K562 (cell line): ENCODE measurements at regions not wholly inside any gene's neighbourhood (a gene's known extent, or its start where the extent isn't known, plus 50 kb on each side); places are given as distances from the start of the nearest gene placed in this dataset.

Experiments
- ATAC-seq: fragments of 200-7000 bp; cut with Tn5 transposase; 3 replicates; pipeline ENCODE4 v1.9.1; 2020; ENCODE audit warnings: moderate library complexity
- BruUV-seq: library from RNA; stranded (reverse); fragments of 400-500 nt; replicated peaks from 2 replicates; lab custom pipeline; 2021; lab: Mats Ljungman, UMichigan
- CTCF ChIA-PET: fragments of 300-600 bp; formaldehyde crosslinking; extraction: SDS; loops from one replicate; lab custom pipeline; 2021; ENCODE audit warnings: low intra/inter-chr PET ratio; lab: Yijun Ruan, JAX
- POLR2A ChIA-PET: fragments of 300-600, 350-650 bp; sonication (Branson Sonifier 250); formaldehyde crosslinking; extraction: SDS; loops from one replicate; lab custom pipeline; 2021; ENCODE audit warnings: antibody characterized with exemption, inconsistent platforms; lab: Yijun Ruan, JAX
- DNase-seq, 4 experiments: peaks; one replicate each; pipeline versions ENCODE4 v3.0.0 to v3.0.0-alpha.2; 2011 to 2018; ENCODE audit warnings: low spot score in 3 of 4, mixed read lengths in 3 of 4; ENCODE audit errors: extremely low read depth in 1 of 4
- FAIRE-seq: peaks from 2 replicates; lab custom pipeline; 2011; peaks lifted over from hg19 to GRCh38; lab: Jason Lieb, UNC
- H2AFZ ChIP-seq: 2 replicates; pipeline ENCODE4 v1.6.0; 2011; ENCODE audit warnings: low read depth, low read length, control low read depth, inconsistent platforms
- H3K27ac ChIP-seq: fragments of 200-600 bp; 3 replicates; pipeline ENCODE4 v1.8.0; 2011; ENCODE audit warnings: low read depth, mild to moderate bottlenecking, control low read depth, inconsistent platforms, low read length, moderate library complexity, mixed read lengths; ENCODE audit errors: extremely low read depth
- H3K27me3 ChIP-seq, 2 experiments: fragments of 300-600 bp in 1 of 2; 2 replicates in 1 of 2; 3 replicates in 1 of 2; pipeline versions ENCODE4 v1.6.0 to v1.8.0; 2011; ENCODE audit warnings: inconsistent platforms in 2 of 2, low read length in 2 of 2, mild to moderate bottlenecking in 1 of 2, mixed read lengths in 1 of 2, moderate library complexity in 1 of 2; ENCODE audit not compliant: control insufficient read depth in 2 of 2, insufficient read depth in 2 of 2
- H3K36me3 ChIP-seq: fragments of 300-600 bp; 3 replicates; pipeline ENCODE4 v1.8.0; 2011; ENCODE audit warnings: mild to moderate bottlenecking, low read length, inconsistent platforms; ENCODE audit not compliant: control insufficient read depth, insufficient read depth
- H3K4me1 ChIP-seq, 2 experiments: fragments of 200-600 bp in 1 of 2; replicated peaks in 1 of 2; 2 replicates in 1 of 2; 3 replicates in 1 of 2; pipeline versions ENCODE4 v1.5.1 to v1.8.0; 2011; ENCODE audit warnings: inconsistent platforms in 2 of 2, low read length in 2 of 2, mild to moderate bottlenecking in 1 of 2, mixed read lengths in 1 of 2, moderate library complexity in 1 of 2; ENCODE audit not compliant: control insufficient read depth in 2 of 2, insufficient read depth in 2 of 2
- H3K4me2 ChIP-seq: 2 replicates; pipeline ENCODE4 v1.6.1; 2011; ENCODE audit warnings: low read length, control low read depth, inconsistent platforms, mixed read lengths; ENCODE audit not compliant: insufficient read depth
- H3K4me3 ChIP-seq: fragments of 200-600 bp; sonication (generic), shearing (Covaris generic); 2 replicates; pipeline ENCODE4 v1.5.1; 2016; ENCODE audit warnings: control low read depth, inconsistent platforms
- H3K79me2 ChIP-seq: fragments of 200-600 bp; 3 replicates; pipeline ENCODE4 v1.8.0; 2011; ENCODE audit warnings: low read length, inconsistent platforms; ENCODE audit not compliant: control insufficient read depth, insufficient read depth
- H3K9ac ChIP-seq, 2 experiments: 2 replicates each; pipeline versions ENCODE4 v1.6.0 to v1.6.1; 2011; ENCODE audit warnings: low read depth in 2 of 2, low read length in 2 of 2, control low read depth in 1 of 2, inconsistent platforms in 1 of 2, mild to moderate bottlenecking in 1 of 2, mixed read lengths in 1 of 2; ENCODE audit not compliant: insufficient read depth in 1 of 2
- H3K9me1 ChIP-seq: one replicate; pipeline ENCODE4 v1.6.0; 2011; ENCODE audit warnings: inconsistent platforms, mild to moderate bottlenecking, low read length, moderate library complexity; ENCODE audit not compliant: control insufficient read depth, insufficient read depth
- H3K9me3 ChIP-seq: replicated peaks from 2 replicates; pipeline ENCODE4 v1.5.1; 2011; ENCODE audit warnings: low read depth, low read length, inconsistent platforms; ENCODE audit not compliant: control insufficient read depth, insufficient read depth
- H4K20me1 ChIP-seq: replicated peaks from 2 replicates; pipeline ENCODE4 v1.6.1; 2011; ENCODE audit warnings: low read length, inconsistent platforms, mixed read lengths; ENCODE audit not compliant: control insufficient read depth, insufficient read depth
- BRF1 ChIP-seq: IDR thresholded peaks from 3 replicates; pipeline ENCODE4 v1.6.1; 2011; ENCODE audit warnings: borderline replicate concordance, mild to moderate bottlenecking; ENCODE audit not compliant: insufficient read length; ENCODE audit errors: extremely low read depth
- CBFB ChIP-seq: sonication (generic); formaldehyde crosslinking; IDR thresholded peaks from 2 replicates; pipeline ENCODE4 v1.4.0; 2020; ENCODE audit warnings: mild to moderate bottlenecking, missing genetic modification reagents
- CEBPG ChIP-seq, 3 experiments: fragments of 200-800 bp in 1 of 3; sonication (Bioruptor generic) in 1 of 3; sonication (generic) in 1 of 3; formaldehyde crosslinking in 1 of 3; IDR thresholded peaks in 2 of 3; conservative IDR thresholded peaks in 1 of 3; 2 replicates each; pipeline versions ENCODE4 v1.6.1 to v1.8.0; 2016 to 2022; ENCODE audit warnings: missing compliant biosample characterization in 2 of 3, missing genetic modification characterization in 2 of 3, mild to moderate bottlenecking in 1 of 3, missing genetic modification reagents in 1 of 3
- CHAMP1 ChIP-seq: fragments of 450-650 bp; IDR thresholded peaks from 2 replicates; pipeline ENCODE4 v1.6.1; 2016; ENCODE audit warnings: mild to moderate bottlenecking
- EP400 ChIP-seq: fragments of 450-650 bp; IDR thresholded peaks from 2 replicates; pipeline ENCODE4 v1.6.1; 2017; ENCODE audit warnings: antibody characterized with exemption, mild to moderate bottlenecking, moderate library complexity
- EWSR1 ChIP-seq: fragments of 450-650 bp; IDR thresholded peaks from 2 replicates; pipeline ENCODE4 v1.6.1; 2018; ENCODE audit warnings: borderline replicate concordance, mild to moderate bottlenecking, low read depth, moderate library complexity; ENCODE audit not compliant: partially characterized antibody
- MCM5 ChIP-seq: fragments of 450-650 bp; IDR thresholded peaks from 2 replicates; pipeline ENCODE4 v1.6.1; 2016; ENCODE audit warnings: low read depth
- NCOR1 ChIP-seq: fragments of 450-650 bp; IDR thresholded peaks from 2 replicates; pipeline ENCODE4 v1.6.1; 2016; ENCODE audit warnings: mild to moderate bottlenecking, moderate library complexity
- PCBP1 ChIP-seq: fragments of 200-400 bp; formaldehyde crosslinking; IDR thresholded peaks from 2 replicates; pipeline ENCODE4 v1.6.1; 2018; ENCODE audit warnings: mild to moderate bottlenecking, low read depth, low read length; ENCODE audit not compliant: poor library complexity, severe bottlenecking
- PPARD ChIP-seq: fragments of 250-450 bp; sonication (Bioruptor Pico); IDR thresholded peaks from 2 replicates; pipeline ENCODE4 v1.8.0; 2022; ENCODE audit warnings: inconsistent platforms, mild to moderate bottlenecking, moderate library complexity
- RAD51 ChIP-seq: fragments of 450-650 bp; IDR thresholded peaks from 2 replicates; pipeline ENCODE4 v1.7.1; 2016; ENCODE audit warnings: low read depth, mild to moderate bottlenecking, borderline replicate concordance
- RBM39 ChIP-seq: fragments of 200-400 bp; formaldehyde crosslinking; optimal IDR thresholded peaks from 2 replicates; pipeline ENCODE3; 2018; ENCODE audit warnings: low read depth, low read length
- SIN3B ChIP-seq: fragments of 450-650 bp; IDR thresholded peaks from 2 replicates; pipeline ENCODE4 v1.6.1; 2017; ENCODE audit warnings: low read depth, mild to moderate bottlenecking, moderate library complexity
- SMARCA4 ChIP-seq: fragments of 450-650 bp; IDR thresholded peaks from 2 replicates; pipeline ENCODE4 v1.6.1; 2016
- SRSF3 ChIP-seq: fragments of 200-400 bp; formaldehyde crosslinking; IDR thresholded peaks from 2 replicates; pipeline ENCODE4 v1.6.1; 2016; ENCODE audit warnings: mild to moderate bottlenecking, low read length, moderate library complexity; ENCODE audit not compliant: insufficient read depth
- TAL1 ChIP-seq: fragments of 450-650 bp; IDR thresholded peaks from 2 replicates; pipeline ENCODE4 v1.6.1; 2016; ENCODE audit warnings: mild to moderate bottlenecking
- ZNF408 ChIP-seq: fragments of 250-450 bp; sonication (Bioruptor Pico); IDR thresholded peaks from 2 replicates; pipeline ENCODE4 v1.4.0; 2020; ENCODE audit warnings: low read depth, mild to moderate bottlenecking, moderate library complexity
- in situ Hi-C: fragments of 300-500 bp; cut with MboI; formaldehyde crosslinking; loops from 4 replicates; pipeline ENCODE4 v1.15.0; 2018; ENCODE audit warnings: inconsistent platforms, mixed read lengths
- intact Hi-C: fragments of 100-400 bp; cut with micrococcal nuclease; formaldehyde crosslinking; loops from 2 replicates; pipeline ENCODE4 v1.14.2; 2022
- TF ChIP-seq, protein P1 (sequence below), 2 experiments: IDR thresholded peaks; 2 replicates each; pipeline ENCODE4 v1.6.1; 2011; ENCODE audit warnings: borderline replicate concordance in 1 of 2, control low read depth in 1 of 2, low read depth in 1 of 2, low read length in 1 of 2, mild to moderate bottlenecking in 1 of 2, mixed read lengths in 1 of 2, moderate library complexity in 1 of 2; ENCODE audit not compliant: insufficient read depth in 1 of 2, insufficient read length in 1 of 2, poor library complexity in 1 of 2, severe bottlenecking in 1 of 2; ENCODE audit errors: extremely low read depth in 1 of 2
- TF ChIP-seq, protein P2 (sequence below), 2 experiments: fragments of 450-650 bp in 1 of 2; sonication (generic) in 1 of 2; formaldehyde crosslinking in 1 of 2; IDR thresholded peaks in 1 of 2; conservative IDR thresholded peaks in 1 of 2; 2 replicates each; pipeline versions ENCODE4 v1.6.1 to v1.8.1; 2016 to 2023; ENCODE audit warnings: mild to moderate bottlenecking in 2 of 2, moderate library complexity in 2 of 2, inconsistent platforms in 1 of 2, missing genetic modification reagents in 1 of 2

GRCh38 chr10:62580396-62580795, 206.2 kb downstream of the ZNF365 start:
- no peak overlapping the region for H3K9ac ChIP-seq
- H3K27me3 ChIP-seq = peaks cover 0 to 8% of the 10 kb centered on the region in 2 experiments; a peak in 2 of 5 replicates
- H3K9me1 ChIP-seq = no peaks in the 10 kb centered on the region
- no peak overlapping the region for H3K4me2 ChIP-seq
- in situ Hi-C loops = loop anchor here (25.0 kb wide), 1 partner anchor 1157 kb away; no protein-coding TSS in a partner anchor
- H4K20me1 ChIP-seq = no peaks in the 10 kb centered on the region
- DNase-seq (no peak), ATAC-seq (no peak), FAIRE-seq (no peak)
- ChIA-PET CTCF (no interaction called here), POLR2A (interaction anchor here (0.8 to 1.0 kb wide), 2 partner anchors 13 to 337 kb away, joined by 3 to 6 read pairs; no protein-coding TSS in a partner anchor)
- H3K27ac ChIP-seq = no peak overlapping the region
- BruUV-seq = no TSS peak
- no peaks in the 10 kb centered on the region for H3K36me3 ChIP-seq
- H3K79me2 ChIP-seq = no peaks in the 10 kb centered on the region
- intact Hi-C loops = no loop called here
- no peaks in the 10 kb centered on the region for H3K9me3 ChIP-seq
- no peak overlapping the region for H2AFZ ChIP-seq
- no peak overlapping the region for H3K4me3 ChIP-seq
- no peaks in the 10 kb centered on the region for H3K4me1 ChIP-seq
- TF ChIP-seq SIN3B (no peak), CBFB (CRISPR knock-in tag) (no peak), SMARCA4 (no peak), ZNF408 (CRISPR knock-in tag) (no peak), CEBPG (CRISPR knock-in tag; IDR thresholded peaks at IDR 0.05) (no peak), CEBPG (tag; conservative IDR thresholded peaks at IDR 0.05 in 1 of 2, IDR thresholded peaks at IDR 0.05 in 1 of 2) (no peak), NCOR1 (no peak), RBM39 (no peak), BRF1 (no peak), TAL1 (no peak), RAD51 (no peak), CHAMP1 (no peak), EP400 (no peak), EWSR1 (no peak), SRSF3 (no peak), MCM5 (no peak), PPARD (CRISPR knock-in tag) (no peak), PCBP1 (no peak)
- TF ChIP-seq, protein P1, sequence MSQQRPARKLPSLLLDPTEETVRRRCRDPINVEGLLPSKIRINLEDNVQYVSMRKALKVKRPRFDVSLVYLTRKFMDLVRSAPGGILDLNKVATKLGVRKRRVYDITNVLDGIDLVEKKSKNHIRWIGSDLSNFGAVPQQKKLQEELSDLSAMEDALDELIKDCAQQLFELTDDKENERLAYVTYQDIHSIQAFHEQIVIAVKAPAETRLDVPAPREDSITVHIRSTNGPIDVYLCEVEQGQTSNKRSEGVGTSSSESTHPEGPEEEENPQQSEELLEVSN (IDR thresholded peaks at IDR 0.05; ENCODE audit: borderline replicate concordance in 1 of 2, extremely low read depth in 1 of 2, insufficient read depth in 1 of 2, insufficient read length in 1 of 2, low read depth in 1 of 2, low read length in 1 of 2, poor library complexity in 1 of 2, severe bottlenecking in 1 of 2) = no peak
- TF ChIP-seq, protein P2, sequence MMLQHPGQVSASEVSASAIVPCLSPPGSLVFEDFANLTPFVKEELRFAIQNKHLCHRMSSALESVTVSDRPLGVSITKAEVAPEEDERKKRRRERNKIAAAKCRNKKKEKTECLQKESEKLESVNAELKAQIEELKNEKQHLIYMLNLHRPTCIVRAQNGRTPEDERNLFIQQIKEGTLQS (IDR thresholded peaks at IDR 0.05) = no peak
- TF ChIP-seq, protein P2 (CRISPR knock-in tag; conservative IDR thresholded peaks at IDR 0.05) = no peak
